ENCODE measurements at regions not wholly inside any gene's neighbourhood (a gene's known extent, or its start where the extent isn't known, plus 50 kb on each side); places are given as distances from the start of the nearest gene placed in this dataset.

DNA sequence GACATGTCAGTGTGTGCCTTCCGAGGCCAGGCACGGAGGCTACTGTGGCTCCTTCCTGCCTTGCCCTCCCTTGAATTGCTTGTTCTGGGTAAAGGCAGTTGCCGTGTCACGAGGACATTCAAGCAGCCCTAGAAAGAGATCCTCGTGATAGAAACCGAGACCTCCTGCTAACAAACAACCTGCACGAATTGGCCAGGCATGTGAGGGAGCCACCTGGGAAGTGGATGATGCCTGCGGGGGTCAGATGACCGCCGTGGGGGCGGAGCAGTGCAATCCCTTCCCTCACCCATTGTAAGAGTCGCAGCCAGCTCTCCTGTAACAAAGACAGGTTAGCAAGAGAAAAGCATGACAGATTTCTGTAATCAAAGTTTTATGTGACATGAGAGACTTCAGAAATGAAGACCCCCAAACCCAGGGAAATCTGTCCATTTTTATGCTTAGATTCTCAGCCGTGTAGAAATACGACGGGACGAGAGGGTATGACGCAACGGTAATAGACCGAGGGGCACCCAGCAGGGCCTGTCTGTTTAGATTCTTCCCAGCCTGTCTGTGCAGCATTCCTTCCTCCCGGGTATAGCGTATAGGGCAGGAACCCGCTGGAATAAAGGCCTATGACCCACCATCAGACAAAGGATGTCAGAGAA, 241.7 kb downstream of the GATA3 start:
- no peak for TF ChIP-seq BACH2 (CRISPR knock-in tag; IDR thresholded peaks at IDR 0.05; ENCODE audit: borderline replicate concordance)
- no peak for TF ChIP-seq PPARA (CRISPR knock-in tag; IDR thresholded peaks at IDR 0.05; ENCODE audit: borderline replicate concordance)
- no peak for TF ChIP-seq GLIS3 (CRISPR knock-in tag; IDR thresholded peaks at IDR 0.05)
- TF ChIP-seq ZNF8 (CRISPR knock-in tag; IDR thresholded peaks at IDR 0.05): no peak
